ENCODE measurements at regions not wholly inside any gene's neighbourhood (a gene's known extent, or its start where the extent isn't known, plus 50 kb on each side); places are given as distances from the start of the nearest gene placed in this dataset.

DNA sequence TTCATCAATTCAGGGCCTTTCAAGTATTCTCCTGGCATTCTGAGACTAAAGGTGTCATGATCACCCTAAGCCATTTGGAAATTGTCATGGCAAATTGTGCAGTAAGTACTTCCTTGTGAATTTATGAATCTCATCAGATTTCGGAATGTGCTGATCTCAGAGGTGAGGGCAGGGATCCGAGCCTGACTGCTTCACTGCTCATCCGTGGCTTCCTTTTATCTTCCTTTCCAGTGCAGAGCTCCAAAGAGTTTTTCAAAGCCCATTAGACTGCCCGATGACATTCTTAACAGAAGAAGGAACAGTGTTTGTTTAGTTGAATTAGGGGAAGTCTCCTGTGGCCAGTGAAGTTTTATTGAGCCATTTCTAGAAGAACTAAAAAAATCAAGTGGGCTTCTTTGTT lies 182.8 kb upstream of the GDNF start:
- H3K36me3 Mint-ChIP-seq: no peaks in the 10 kb centered on the region
- no peak for ATAC-seq (ENCODE audit: low read depth)
- H3K27ac Mint-ChIP-seq: no peak overlapping the region
- no peaks in the 10 kb centered on the region for H3K9me3 Mint-ChIP-seq
- no peak for DNase-seq
- H3K4me1 Mint-ChIP-seq: no peaks in the 10 kb centered on the region
- POLR2A ChIA-PET: no interaction called here
- H3K27me3 Mint-ChIP-seq: peaks cover 1% of the 10 kb centered on the region
- no peak overlapping the region for H3K4me3 Mint-ChIP-seq

DNA sequence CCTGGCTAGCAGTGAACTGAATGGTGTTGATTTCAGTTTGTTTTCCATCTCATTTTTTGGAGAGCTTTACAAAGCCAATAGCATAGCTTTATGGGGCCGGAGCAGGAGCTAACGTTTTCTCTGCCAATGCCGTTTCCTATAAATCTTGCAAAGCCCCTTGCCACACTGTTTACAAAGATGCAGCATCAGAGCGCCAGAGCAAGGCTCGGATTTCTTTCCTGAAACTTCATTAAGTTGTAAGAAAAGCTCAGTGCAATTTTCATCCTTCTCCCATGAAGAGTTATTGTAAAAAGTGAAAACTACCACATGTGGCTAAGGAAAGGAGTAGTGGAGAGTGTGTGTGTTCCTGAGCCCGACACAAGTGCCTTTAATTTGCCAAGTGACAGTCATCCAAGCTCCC lies 178.2 kb upstream of the GDNF start:
- POLR2A ChIA-PET: no interaction called here
- peaks cover 3% of the 10 kb centered on the region for H3K27me3 Mint-ChIP-seq
- H3K4me3 Mint-ChIP-seq: no peak overlapping the region
- no peak for DNase-seq
- no peak for ATAC-seq (ENCODE audit: low read depth)
- H3K27ac Mint-ChIP-seq: no peak overlapping the region
- no peaks in the 10 kb centered on the region for H3K4me1 Mint-ChIP-seq
- H3K9me3 Mint-ChIP-seq: no peaks in the 10 kb centered on the region
- H3K36me3 Mint-ChIP-seq: no peaks in the 10 kb centered on the region

DNA sequence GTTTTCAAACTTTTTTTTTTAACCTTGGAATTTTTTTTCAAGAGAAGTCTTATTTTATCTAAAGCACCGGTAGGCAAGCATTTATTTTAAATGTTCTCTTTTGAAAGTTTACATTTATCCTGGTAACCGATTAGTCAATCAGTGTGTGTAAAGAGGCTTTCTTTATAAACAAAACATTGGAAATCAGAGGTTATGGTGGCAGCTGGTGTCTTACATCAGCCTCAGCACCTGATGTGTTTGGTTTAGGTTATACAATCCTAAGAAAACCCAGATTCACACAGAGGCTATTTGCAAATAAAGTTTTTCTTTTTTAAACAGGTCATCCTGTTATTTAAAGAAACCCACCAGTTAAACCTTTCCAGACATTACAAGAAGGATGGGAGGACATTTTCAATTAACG lies 173.3 kb upstream of the GDNF start:
- no peak for ATAC-seq (ENCODE audit: low read depth)
- Mint-ChIP-seq H3K27me3 (peaks cover 1% of the 10 kb centered on the region), H3K4me3 (no peak overlapping the region), H3K36me3 (no peaks in the 10 kb centered on the region), H3K4me1 (no peaks in the 10 kb centered on the region), H3K9me3 (no peaks in the 10 kb centered on the region), H3K27ac (no peak overlapping the region)
- DNase-seq: no peak
- POLR2A ChIA-PET: no interaction called here

DNA sequence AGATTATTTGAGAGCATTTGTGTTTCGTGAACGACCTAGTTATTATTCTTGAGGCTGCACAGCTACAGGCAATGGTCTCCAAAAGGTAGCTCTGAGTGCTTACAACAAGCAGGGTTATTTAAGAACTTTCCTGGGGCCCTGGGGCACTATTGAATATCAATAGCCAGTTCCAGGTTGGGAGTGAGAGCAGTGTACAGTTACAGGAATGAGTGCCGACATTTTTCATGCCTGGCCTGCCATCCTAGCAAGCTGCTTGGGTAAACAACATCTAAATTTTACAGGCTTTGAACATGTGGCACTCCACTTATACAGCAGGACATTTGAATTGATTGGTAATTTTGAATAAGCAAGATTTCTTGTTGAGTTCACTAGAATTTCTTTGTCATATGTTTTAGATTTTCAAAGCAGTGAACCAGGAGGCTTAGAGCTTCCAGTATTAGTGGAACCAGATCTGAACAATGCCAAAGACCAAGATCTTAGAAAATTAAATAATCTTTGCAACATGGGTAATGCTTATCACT lies 171.9 kb upstream of the GDNF start:
- DNase-seq (no peak), ATAC-seq (ENCODE audit: low read depth) (no peak)
- Mint-ChIP-seq H3K9me3 (no peaks in the 10 kb centered on the region), H3K27ac (no peak overlapping the region), H3K4me3 (no peak overlapping the region), H3K27me3 (no peaks in the 10 kb centered on the region), H3K36me3 (no peaks in the 10 kb centered on the region), H3K4me1 (no peaks in the 10 kb centered on the region)
- POLR2A ChIA-PET: no interaction called here

DNA sequence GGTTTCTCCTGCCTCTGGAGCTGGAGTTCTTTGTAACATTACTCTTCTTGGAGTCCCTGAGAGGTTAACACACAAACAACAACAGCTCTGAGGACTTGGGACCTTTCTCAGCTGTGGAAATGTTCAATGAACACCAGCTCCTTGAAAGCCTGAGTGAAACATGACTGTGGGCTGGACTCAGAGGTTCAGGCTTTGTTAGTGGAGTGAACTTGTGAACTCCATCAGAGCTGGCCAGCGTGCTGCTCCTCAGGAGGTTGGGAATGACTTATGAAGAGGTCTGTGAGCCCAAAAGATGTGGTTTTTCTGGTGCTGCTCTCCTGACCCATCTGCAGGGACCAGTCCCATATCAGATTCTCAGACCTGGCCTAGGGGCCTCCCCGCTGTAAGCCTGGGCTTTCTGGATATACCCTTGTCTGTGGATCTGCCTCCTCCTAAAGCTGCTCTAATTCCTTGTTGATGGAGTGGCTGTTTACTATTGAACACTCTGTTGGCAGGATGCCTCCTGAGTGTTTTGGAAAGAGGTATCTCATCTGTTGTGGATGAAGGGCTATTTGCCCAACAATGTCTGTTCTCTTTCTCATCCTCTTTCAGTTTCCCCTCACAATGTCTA lies 170.0 kb upstream of the GDNF start:
- Mint-ChIP-seq H3K27me3 (no peaks in the 10 kb centered on the region), H3K4me3 (no peak overlapping the region), H3K9me3 (no peaks in the 10 kb centered on the region), H3K36me3 (no peaks in the 10 kb centered on the region), H3K4me1 (no peaks in the 10 kb centered on the region), H3K27ac (no peak overlapping the region)
- DNase-seq (no peak), ATAC-seq (ENCODE audit: low read depth) (no peak)
- POLR2A ChIA-PET: no interaction called here

- Mint-ChIP-seq H3K9me3 (no peaks in the 10 kb centered on the region), H3K36me3 (no peaks in the 10 kb centered on the region), H3K4me3 (no peak overlapping the region), H3K4me1 (no peaks in the 10 kb centered on the region), H3K27me3 (no peaks in the 10 kb centered on the region), H3K27ac (no peak overlapping the region)
- POLR2A ChIA-PET: no interaction called here
- ATAC-seq (ENCODE audit: low read depth) (no peak), DNase-seq (no peak)
These were observed 168.4 kb upstream of the GDNF start for GRCh38 chr5:38008198-38008597.

GRCh38 chr5:37999593-37999992 lies 159.8 kb upstream of the GDNF start:
- POLR2A ChIA-PET: no interaction called here
- no peak overlapping the region for H3K27ac Mint-ChIP-seq
- DNase-seq: no peak

GRCh38 chr5:37996918-37997317 lies 157.1 kb upstream of the GDNF start:
- no peak overlapping the region for H3K27ac Mint-ChIP-seq
- no peaks in the 10 kb centered on the region for H3K4me1 Mint-ChIP-seq
- H3K4me3 Mint-ChIP-seq: no peak overlapping the region
- no peaks in the 10 kb centered on the region for H3K9me3 Mint-ChIP-seq
- no peaks in the 10 kb centered on the region for H3K36me3 Mint-ChIP-seq
- ATAC-seq (ENCODE audit: low read depth) (no peak), DNase-seq (no peak)
- POLR2A ChIA-PET: no interaction called here
- H3K27me3 Mint-ChIP-seq: peaks cover 2% of the 10 kb centered on the region

More at GRCh38 chr5:37999593-37999992, 159.8 kb upstream of the GDNF start:
- no peak for ATAC-seq (ENCODE audit: low read depth)
- no peaks in the 10 kb centered on the region for H3K4me1 Mint-ChIP-seq
- no peaks in the 10 kb centered on the region for H3K36me3 Mint-ChIP-seq
- no peak overlapping the region for H3K4me3 Mint-ChIP-seq
- H3K9me3 Mint-ChIP-seq: no peaks in the 10 kb centered on the region
- peaks cover 2% of the 10 kb centered on the region for H3K27me3 Mint-ChIP-seq

- no peaks in the 10 kb centered on the region for H3K9me3 Mint-ChIP-seq
- no peak overlapping the region for H3K4me3 Mint-ChIP-seq
- no peaks in the 10 kb centered on the region for H3K36me3 Mint-ChIP-seq
- ATAC-seq (ENCODE audit: low read depth) (no peak), DNase-seq (no peak)
- no peaks in the 10 kb centered on the region for H3K4me1 Mint-ChIP-seq
- POLR2A ChIA-PET: no interaction called here
- no peak overlapping the region for H3K27ac Mint-ChIP-seq
- peaks cover 2% of the 10 kb centered on the region for H3K27me3 Mint-ChIP-seq
These were observed 154.9 kb upstream of the GDNF start for GRCh38 chr5:37994729-37995128.

GRCh38 chr5:37991301-37992299 lies 151.8 kb upstream of the GDNF start:
- POLR2A ChIA-PET: no interaction called here
- no peaks in the 10 kb centered on the region for H3K9me3 Mint-ChIP-seq
- H3K4me3 Mint-ChIP-seq: no peak overlapping the region
- DNase-seq: no peak
- peaks cover 2% of the 10 kb centered on the region for H3K27me3 Mint-ChIP-seq
- no peaks in the 10 kb centered on the region for H3K4me1 Mint-ChIP-seq
- H3K36me3 Mint-ChIP-seq: no peaks in the 10 kb centered on the region
- ATAC-seq (ENCODE audit: low read depth): no peak
- no peak overlapping the region for H3K27ac Mint-ChIP-seq

DNA sequence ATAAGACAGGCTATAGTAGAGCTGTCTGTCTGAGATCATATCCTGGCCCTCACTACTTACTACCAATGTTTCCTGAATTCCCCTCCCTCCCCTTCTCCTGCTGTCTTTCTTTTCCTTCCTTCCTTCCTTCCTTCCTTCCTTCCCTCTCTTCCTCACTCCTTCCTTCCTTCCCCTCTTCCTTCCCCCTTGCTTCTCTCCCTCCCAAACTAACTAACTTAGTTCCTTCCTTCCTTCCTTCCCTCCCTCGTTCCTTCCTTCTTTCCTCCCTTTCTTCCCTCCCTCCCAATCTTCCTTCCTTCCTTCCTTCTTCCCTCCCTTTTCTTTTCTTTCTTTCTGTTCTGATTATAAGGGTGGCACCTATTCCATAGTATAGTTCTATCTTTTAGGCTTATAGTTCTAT lies 150.0 kb upstream of the GDNF start:
- no peak for DNase-seq
- Mint-ChIP-seq H3K9me3 (no peaks in the 10 kb centered on the region), H3K4me1 (no peaks in the 10 kb centered on the region), H3K4me3 (no peak overlapping the region), H3K27me3 (peaks cover 2% of the 10 kb centered on the region), H3K36me3 (no peaks in the 10 kb centered on the region), H3K27ac (no peak overlapping the region)
- POLR2A ChIA-PET: no interaction called here
- no peak for ATAC-seq (ENCODE audit: low read depth)

GRCh38 chr5:37988454-37989046 lies 148.7 kb upstream of the GDNF start:
- DNase-seq: no peak
- ATAC-seq (ENCODE audit: low read depth): no peak
- Mint-ChIP-seq H3K36me3 (no peaks in the 10 kb centered on the region), H3K27me3 (no peaks in the 10 kb centered on the region), H3K4me3 (no peak overlapping the region), H3K4me1 (no peaks in the 10 kb centered on the region), H3K9me3 (no peaks in the 10 kb centered on the region), H3K27ac (no peak overlapping the region)
- POLR2A ChIA-PET: no interaction called here

DNA sequence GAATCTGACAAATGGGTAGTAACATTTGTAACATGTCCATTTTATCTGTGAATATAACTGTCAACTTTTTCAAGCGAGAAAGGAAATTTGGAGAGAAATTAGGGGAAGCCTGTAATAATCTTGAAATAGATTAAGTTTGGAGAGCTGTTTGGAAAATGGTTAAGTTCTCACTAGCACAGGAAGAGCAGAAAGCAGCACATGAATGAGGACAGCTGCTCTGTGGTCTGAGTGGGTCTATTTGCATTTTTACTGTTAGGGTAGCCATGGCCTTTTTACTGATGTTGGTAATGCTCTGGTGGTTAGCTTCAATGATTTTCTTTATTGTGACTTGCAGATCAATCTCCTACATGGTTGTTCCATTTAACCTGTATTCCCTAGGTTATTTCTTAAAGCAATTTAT lies 144.5 kb upstream of the GDNF start:
- H3K27me3 Mint-ChIP-seq: no peaks in the 10 kb centered on the region
- H3K9me3 Mint-ChIP-seq: no peaks in the 10 kb centered on the region
- H3K36me3 Mint-ChIP-seq: no peaks in the 10 kb centered on the region
- no peak overlapping the region for H3K27ac Mint-ChIP-seq
- ATAC-seq (ENCODE audit: low read depth) (no peak), DNase-seq (no peak)
- POLR2A ChIA-PET: no interaction called here
- no peaks in the 10 kb centered on the region for H3K4me1 Mint-ChIP-seq
- H3K4me3 Mint-ChIP-seq: no peak overlapping the region

DNA sequence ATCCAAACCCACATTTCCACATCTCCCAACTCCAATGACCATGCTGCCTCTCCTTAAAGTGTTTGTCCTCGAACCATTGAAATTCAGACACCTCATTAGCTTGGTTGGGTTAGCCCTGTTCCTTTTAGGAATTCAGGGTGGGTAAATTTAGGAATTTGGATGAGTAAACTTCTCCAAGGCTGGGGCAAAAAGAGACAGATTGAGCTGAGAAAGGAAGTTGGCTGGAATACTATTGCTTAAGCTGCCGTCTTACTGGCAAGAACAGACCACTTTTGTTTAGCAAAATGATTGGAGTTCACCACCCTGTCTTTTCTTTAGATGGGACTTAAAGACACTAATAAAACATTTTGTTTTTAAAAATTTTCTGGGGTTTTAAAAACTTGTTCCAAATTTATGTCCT lies 143.6 kb upstream of the GDNF start:
- H3K36me3 Mint-ChIP-seq: no peaks in the 10 kb centered on the region
- H3K9me3 Mint-ChIP-seq: no peaks in the 10 kb centered on the region
- ATAC-seq (ENCODE audit: low read depth) (no peak), DNase-seq (no peak)
- no peak overlapping the region for H3K27ac Mint-ChIP-seq
- no peak overlapping the region for H3K4me3 Mint-ChIP-seq
- H3K27me3 Mint-ChIP-seq: no peaks in the 10 kb centered on the region
- POLR2A ChIA-PET: no interaction called here
- no peaks in the 10 kb centered on the region for H3K4me1 Mint-ChIP-seq

All from activated naive CD8-positive, alpha-beta T cell treated with anti-CD3 and anti-CD28 coated beads, Interleukin-2, amount 10 ng/mL, durations not matched to agents 7 days and 5 days (primary cell).